Cardiac fibroblast (primary cell): ENCODE measurements at regions not wholly inside any gene's neighbourhood (a gene's known extent, or its start where the extent isn't known, plus 50 kb on each side); places are given as distances from the start of the nearest gene placed in this dataset.
A peak's percentile ranks its signal among the peaks of the same experiment; 100 is the strongest.

Experiments
- DNase-seq, 2 donors: peaks; one replicate each; pipeline versions ENCODE4 v3.0.0 to v3.0.0-alpha.2; 2010; ENCODE audit warnings: low read depth in 2 of 2
- H3K4me3 ChIP-seq, 2 donors: replicated peaks in 1 of 2; 1 replicate in 1 of 2; 2 replicates in 1 of 2; pipeline ENCODE4 v1.5.1; 2011; ENCODE audit warnings: low read depth in 2 of 2, low read length in 2 of 2, mild to moderate bottlenecking in 2 of 2, moderate library complexity in 1 of 2
- TF ChIP-seq, protein P1 (sequence below): IDR thresholded peaks from one replicate; pipeline ENCODE4 v1.5.1; 2011; ENCODE audit warnings: low read depth, mild to moderate bottlenecking, low read length, inconsistent platforms

DNA sequence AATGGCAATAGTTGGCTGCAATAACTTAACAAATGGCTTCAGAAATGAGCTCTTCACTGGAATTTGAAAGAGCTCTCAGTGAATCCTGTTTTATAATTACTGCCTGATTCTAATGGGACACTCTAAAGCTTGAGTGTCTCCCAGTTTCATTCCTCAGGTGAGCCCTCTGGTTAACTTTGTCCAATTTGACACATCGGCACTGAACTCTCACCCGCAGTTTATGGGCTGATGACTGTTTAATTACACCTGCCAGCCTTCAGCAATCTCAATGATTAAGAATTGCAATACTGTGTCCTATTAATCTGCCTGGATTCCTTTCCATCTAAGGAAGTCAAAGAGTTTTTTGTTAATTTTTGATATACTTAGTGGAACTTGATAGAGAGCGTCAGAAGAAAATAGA is 110.7 kb upstream of the NABP1 start:
- no peak for DNase-seq
- TF ChIP-seq, protein P1, sequence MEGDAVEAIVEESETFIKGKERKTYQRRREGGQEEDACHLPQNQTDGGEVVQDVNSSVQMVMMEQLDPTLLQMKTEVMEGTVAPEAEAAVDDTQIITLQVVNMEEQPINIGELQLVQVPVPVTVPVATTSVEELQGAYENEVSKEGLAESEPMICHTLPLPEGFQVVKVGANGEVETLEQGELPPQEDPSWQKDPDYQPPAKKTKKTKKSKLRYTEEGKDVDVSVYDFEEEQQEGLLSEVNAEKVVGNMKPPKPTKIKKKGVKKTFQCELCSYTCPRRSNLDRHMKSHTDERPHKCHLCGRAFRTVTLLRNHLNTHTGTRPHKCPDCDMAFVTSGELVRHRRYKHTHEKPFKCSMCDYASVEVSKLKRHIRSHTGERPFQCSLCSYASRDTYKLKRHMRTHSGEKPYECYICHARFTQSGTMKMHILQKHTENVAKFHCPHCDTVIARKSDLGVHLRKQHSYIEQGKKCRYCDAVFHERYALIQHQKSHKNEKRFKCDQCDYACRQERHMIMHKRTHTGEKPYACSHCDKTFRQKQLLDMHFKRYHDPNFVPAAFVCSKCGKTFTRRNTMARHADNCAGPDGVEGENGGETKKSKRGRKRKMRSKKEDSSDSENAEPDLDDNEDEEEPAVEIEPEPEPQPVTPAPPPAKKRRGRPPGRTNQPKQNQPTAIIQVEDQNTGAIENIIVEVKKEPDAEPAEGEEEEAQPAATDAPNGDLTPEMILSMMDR, result no peak
- no peak overlapping the region for H3K4me3 ChIP-seq

- no peak overlapping the region for H3K4me3 ChIP-seq
Observed at GRCh38 chr2:191569025-191569424, 108.9 kb upstream of the NABP1 start.

DNA sequence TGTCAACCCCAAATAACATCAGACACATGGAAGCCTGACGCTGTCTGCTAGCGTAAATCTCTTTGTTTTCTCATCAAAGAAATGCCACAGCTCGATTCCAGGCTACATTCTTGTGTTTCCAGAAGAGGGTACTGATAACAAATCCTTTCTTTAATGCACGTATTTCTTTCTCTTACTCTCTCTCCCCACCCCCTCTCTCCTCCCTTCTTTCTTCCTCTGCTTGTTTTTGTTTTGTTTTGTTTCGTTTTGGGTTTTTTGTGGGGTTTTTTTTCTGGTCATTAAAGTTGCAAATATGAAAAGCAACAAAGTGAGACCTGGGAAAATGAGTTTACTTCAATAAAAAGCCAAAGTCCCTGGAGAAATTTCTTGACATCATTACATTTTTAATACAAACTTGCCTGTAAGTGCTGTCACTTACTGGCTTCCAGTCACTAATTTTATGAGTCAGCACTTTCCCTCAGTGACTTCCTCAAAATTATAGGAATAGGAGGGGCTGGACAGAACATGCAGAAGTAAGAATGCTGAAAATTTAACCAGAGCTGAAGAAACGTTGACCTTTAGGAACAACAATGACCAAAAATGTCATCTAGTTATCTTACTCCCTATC is 106.7 kb upstream of the NABP1 start:
- peak; percentile 84 for DNase-seq
- TF ChIP-seq, protein P1, result peak; percentile 39
- H3K4me3 ChIP-seq, result peak overlapping the region in 1 of 2 donors; percentile 19

More at GRCh38 chr2:191569025-191569424, 108.9 kb upstream of the NABP1 start:
- TF ChIP-seq, protein P1, result no peak
- no peak for DNase-seq

- H3K4me3 ChIP-seq, result no peak overlapping the region
- no peak for DNase-seq
- TF ChIP-seq, protein P1, result no peak
Observed at GRCh38 chr2:191572319-191572718, 105.6 kb upstream of the NABP1 start.

GRCh38 chr2:191573216-191573615 is 104.7 kb upstream of the NABP1 start:
- no peak for DNase-seq
- TF ChIP-seq, protein P1, result no peak
- no peak overlapping the region for H3K4me3 ChIP-seq

DNA sequence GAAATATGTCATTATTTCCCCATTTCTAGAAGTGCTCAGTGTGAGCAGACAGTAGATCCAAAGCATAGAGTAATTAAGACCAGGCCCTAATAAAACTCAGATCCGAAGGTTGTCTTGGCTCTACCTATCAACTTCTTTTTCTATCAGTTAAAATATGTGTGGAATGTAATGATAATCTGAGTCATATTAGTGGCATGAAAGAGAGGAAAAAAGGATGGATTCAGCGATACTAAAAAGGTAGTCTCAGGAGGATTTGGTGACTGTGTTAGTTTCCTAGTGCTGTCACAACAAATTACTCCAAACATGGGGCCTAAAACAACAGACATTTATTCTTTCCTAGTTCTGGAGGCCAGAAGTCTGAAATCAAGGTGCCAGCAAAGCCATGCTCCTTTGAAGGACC is 103.7 kb upstream of the NABP1 start:
- H3K4me3 ChIP-seq, result no peak overlapping the region
- peak in 1 of 2 donors; percentile 31 for DNase-seq
- TF ChIP-seq, protein P1, result no peak

DNA sequence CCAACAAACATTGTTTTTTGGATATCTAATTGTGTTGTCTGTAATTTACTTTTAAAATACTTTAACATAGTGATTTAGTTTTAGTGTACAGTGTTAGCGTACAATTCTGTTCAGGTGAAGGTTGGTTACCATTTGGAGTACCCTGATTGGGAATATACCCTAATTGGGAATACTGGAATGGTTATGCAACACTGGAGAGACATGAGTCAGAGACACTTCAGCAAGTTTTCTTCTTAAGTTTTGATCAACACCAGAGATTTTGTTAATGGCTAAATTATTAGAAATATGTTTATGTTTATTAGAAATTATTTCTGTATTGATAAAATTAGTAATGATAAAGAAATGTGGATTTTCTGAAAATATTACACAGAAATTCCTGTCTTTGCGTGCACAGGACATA is 100.3 kb upstream of the NABP1 start:
- TF ChIP-seq, protein P1, result no peak
- no peak overlapping the region for H3K4me3 ChIP-seq
- DNase-seq, result no peak
